ENCODE measurements at regions not wholly inside any gene's neighbourhood (a gene's known extent, or its start where the extent isn't known, plus 50 kb on each side); places are given as distances from the start of the nearest gene placed in this dataset.
A peak's percentile ranks its signal among the peaks of the same experiment; 100 is the strongest.

DNA sequence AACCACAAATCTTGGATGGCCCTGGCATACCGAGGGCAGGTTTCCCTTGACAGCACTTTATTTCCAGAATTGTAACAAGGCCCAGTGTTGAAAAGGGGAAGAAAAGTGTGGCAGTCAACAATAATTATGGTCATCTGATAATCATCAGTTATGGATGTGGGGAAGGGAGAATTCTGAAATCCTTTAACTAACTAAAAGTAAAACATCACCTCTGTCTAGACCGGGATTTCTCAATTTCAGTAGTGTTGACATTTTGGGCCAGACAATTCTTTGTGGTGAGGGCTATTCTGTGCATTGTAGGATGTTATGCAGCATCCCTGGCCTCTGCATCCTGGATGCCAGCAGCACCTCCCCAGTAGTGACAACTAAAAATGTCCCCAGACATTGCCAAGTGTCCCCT lies 140.4 kb downstream of the PSAT1 start:
- peaks cover 0 to 15% of the 10 kb centered on the region in 2 donors for H3K4me1 ChIP-seq
- no peaks in the 10 kb centered on the region for H3K9me3 ChIP-seq
- no peak overlapping the region for H3K27ac ChIP-seq
- no peak for TF ChIP-seq POLR2A (IDR thresholded peaks at IDR 0.05)
- TF ChIP-seq, protein P1, sequence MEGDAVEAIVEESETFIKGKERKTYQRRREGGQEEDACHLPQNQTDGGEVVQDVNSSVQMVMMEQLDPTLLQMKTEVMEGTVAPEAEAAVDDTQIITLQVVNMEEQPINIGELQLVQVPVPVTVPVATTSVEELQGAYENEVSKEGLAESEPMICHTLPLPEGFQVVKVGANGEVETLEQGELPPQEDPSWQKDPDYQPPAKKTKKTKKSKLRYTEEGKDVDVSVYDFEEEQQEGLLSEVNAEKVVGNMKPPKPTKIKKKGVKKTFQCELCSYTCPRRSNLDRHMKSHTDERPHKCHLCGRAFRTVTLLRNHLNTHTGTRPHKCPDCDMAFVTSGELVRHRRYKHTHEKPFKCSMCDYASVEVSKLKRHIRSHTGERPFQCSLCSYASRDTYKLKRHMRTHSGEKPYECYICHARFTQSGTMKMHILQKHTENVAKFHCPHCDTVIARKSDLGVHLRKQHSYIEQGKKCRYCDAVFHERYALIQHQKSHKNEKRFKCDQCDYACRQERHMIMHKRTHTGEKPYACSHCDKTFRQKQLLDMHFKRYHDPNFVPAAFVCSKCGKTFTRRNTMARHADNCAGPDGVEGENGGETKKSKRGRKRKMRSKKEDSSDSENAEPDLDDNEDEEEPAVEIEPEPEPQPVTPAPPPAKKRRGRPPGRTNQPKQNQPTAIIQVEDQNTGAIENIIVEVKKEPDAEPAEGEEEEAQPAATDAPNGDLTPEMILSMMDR (IDR thresholded peaks at IDR 0.05) = no peak
- 88 to 90% methylated on average over 2 of the region's 2 CpGs for WGBS, 2 donors
- H3K27me3 ChIP-seq = no peaks in the 10 kb centered on the region
- H3K4me3 ChIP-seq (replicated peaks in 1 of 3) = no peak overlapping the region
- no peaks in the 10 kb centered on the region for H3K36me3 ChIP-seq
- intact Hi-C loops (cut with DNase I) = no loop called here
- DNase-seq = no peak

DNA sequence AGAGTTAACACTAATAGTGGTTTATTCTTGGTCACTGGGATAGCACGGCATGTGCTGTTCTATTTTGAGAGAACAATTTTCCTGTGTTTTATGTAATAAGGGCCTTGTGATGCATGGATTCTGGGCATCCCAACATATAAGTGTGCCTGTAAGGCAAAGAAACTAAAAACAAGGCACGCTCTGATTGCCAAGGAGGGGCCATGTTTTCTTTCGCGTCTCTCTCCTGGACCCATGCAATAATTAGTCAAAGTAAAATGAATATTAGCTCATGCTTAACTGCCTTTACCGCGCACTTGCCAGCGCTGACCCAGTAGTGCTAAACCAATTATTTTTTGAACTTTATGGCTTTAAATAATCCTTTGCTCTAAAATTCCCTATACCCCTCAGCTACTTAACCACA lies 140.9 kb downstream of the PSAT1 start:
- 83 to 90% methylated on average over 7 of the region's 7 CpGs for WGBS, 2 donors
- no peak overlapping the region for H3K4me3 ChIP-seq (replicated peaks in 1 of 3)
- H3K36me3 ChIP-seq = no peaks in the 10 kb centered on the region
- no peak overlapping the region for H3K27ac ChIP-seq
- no peak for TF ChIP-seq POLR2A (IDR thresholded peaks at IDR 0.05)
- TF ChIP-seq, protein P1 (IDR thresholded peaks at IDR 0.05) = no peak
- H3K9me3 ChIP-seq = no peaks in the 10 kb centered on the region
- H3K4me1 ChIP-seq = peaks cover 0 to 15% of the 10 kb centered on the region in 2 donors
- no peaks in the 10 kb centered on the region for H3K27me3 ChIP-seq
- intact Hi-C loops (cut with DNase I) = no loop called here
- DNase-seq = no peak

DNA sequence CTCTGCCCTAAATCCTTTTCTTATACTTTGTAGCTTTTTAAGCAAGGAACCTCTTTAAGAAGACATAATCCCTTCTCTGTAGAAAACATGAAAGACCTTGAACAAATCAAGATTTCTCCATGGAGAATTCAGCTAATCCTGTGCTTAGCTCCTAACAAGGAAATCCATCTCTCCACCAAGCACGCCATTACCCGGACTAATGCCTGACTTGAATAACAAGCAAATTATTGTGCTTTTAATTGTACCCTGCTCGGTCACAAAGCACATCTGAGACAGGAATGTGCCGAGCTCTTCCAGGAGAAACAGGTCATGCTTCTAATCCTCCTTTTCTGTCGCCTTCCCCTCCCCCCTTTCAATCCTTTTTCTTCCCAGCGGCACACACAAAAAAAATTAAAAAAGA lies 141.3 kb downstream of the PSAT1 start:
- intact Hi-C loops (cut with DNase I) = no loop called here
- H3K36me3 ChIP-seq = no peaks in the 10 kb centered on the region
- no peak overlapping the region for H3K4me3 ChIP-seq (replicated peaks in 1 of 3)
- no peaks in the 10 kb centered on the region for H3K9me3 ChIP-seq
- H3K27me3 ChIP-seq = no peaks in the 10 kb centered on the region
- DNase-seq = no peak
- H3K4me1 ChIP-seq = peaks cover 0 to 15% of the 10 kb centered on the region in 2 donors
- WGBS, 2 donors = 45 to 48% methylated on average over 6 of the region's 6 CpGs
- TF ChIP-seq POLR2A (IDR thresholded peaks at IDR 0.05) = no peak
- TF ChIP-seq, protein P1 (IDR thresholded peaks at IDR 0.05) = no peak
- no peak overlapping the region for H3K27ac ChIP-seq

DNA sequence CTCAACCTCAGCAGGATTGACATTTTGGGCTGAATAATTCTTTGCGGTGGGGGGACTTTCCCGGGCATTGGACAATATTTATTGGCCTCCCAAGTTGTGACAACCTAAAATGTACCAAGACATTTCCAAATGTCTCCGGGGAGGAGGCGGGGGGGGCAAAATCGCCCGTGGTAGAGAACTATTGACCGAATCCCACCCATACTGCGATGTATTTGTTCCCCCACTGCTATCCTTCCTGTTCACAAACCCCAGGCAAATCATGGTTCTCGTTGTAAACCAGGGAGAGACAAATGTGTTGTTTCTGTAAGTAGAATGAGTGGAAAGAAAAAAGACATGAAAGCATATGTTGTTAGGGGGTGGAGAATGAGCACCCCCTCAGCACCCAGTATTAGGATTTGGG lies 141.9 kb downstream of the PSAT1 start:
- Histone ChIP-seq H3K4me3 (replicated peaks in 1 of 3) (no peak overlapping the region), H3K36me3 (no peaks in the 10 kb centered on the region), H3K4me1 (peaks cover 0 to 15% of the 10 kb centered on the region in 2 donors), H3K9me3 (no peaks in the 10 kb centered on the region), H3K27ac (no peak overlapping the region), H3K27me3 (no peaks in the 10 kb centered on the region)
- intact Hi-C loops (cut with DNase I) = no loop called here
- WGBS, 2 donors = 35 to 54% methylated on average over 9 of the region's 9 CpGs
- no peak for TF ChIP-seq POLR2A (IDR thresholded peaks at IDR 0.05)
- TF ChIP-seq, protein P1 (IDR thresholded peaks at IDR 0.05) = no peak
- DNase-seq = no peak

DNA sequence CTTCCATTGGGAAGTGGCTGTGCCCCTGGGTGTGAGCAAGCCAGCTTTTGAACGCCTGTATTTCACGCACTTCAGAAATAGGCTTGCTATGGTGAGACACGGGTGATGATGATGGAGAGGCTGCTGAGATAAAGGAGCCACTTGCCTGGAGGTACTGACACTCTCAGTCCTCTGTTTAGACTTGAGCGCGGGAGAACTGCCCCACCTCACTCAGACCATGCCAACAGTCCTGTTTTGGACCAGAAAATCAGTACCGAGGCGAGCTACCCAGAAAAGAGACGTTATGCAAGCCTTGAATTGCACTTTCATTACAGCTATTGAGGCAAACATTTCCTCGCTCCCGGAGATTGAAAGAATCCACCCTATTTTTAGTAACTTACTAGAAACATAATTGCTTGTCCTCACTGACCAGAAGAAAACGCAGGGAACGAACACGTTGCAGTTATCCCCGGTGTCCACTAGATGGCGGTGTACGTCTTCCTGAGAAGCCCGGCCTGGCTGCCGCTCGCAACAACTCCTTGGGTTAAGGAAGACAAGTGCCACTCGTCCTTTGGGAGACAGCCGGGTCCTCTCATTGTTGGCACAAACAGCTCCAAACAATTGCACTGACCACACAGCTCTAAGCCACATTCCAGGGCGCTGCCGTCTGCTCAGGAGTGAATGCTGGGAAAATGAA lies 142.4 kb downstream of the PSAT1 start:
- intact Hi-C loops (cut with DNase I) = no loop called here
- peaks cover 0 to 15% of the 10 kb centered on the region in 2 donors for H3K4me1 ChIP-seq
- H3K4me3 ChIP-seq (replicated peaks in 1 of 3) = no peak overlapping the region
- WGBS, 2 donors = 4% methylated on average over 21 to 23 of the region's 23 CpGs
- no peak for TF ChIP-seq POLR2A (IDR thresholded peaks at IDR 0.05)
- TF ChIP-seq, protein P1 (IDR thresholded peaks at IDR 0.05) = peak; percentile 73 to 95 (median 90)
- DNase-seq = peak; percentile 97
- no peak overlapping the region for H3K27ac ChIP-seq
- H3K36me3 ChIP-seq = no peaks in the 10 kb centered on the region
- no peaks in the 10 kb centered on the region for H3K27me3 ChIP-seq
- no peaks in the 10 kb centered on the region for H3K9me3 ChIP-seq

All from thyroid gland (tissue), 4 donors.